HG02759 (cell line): ENCODE measurements at regions not wholly inside any gene's neighbourhood (a gene's known extent, or its start where the extent isn't known, plus 50 kb on each side); places are given as distances from the start of the nearest gene placed in this dataset.
A peak's percentile ranks its signal among the peaks of the same experiment; 100 is the strongest.

ENCODE experiments used
- ATAC-seq: cut with Tn5 transposase; IDR thresholded peaks from one replicate; pipeline ENCODE4 v1.9.1; 2021; ENCODE audit warnings: mild to moderate bottlenecking, moderate library complexity; ENCODE audit not compliant: unreplicated experiment

GRCh38 chr11:15615398-15616096 lies 500.8 kb downstream of the INSC start:
- no peak for ATAC-seq

GRCh38 chr11:15616130-15617105 lies 501.7 kb downstream of the INSC start:
- no peak for ATAC-seq

- no peak for ATAC-seq
Observed at GRCh38 chr11:15617126-15617525, 502.4 kb downstream of the INSC start.

- ATAC-seq: no peak
Observed at GRCh38 chr11:15618583-15619032, 503.9 kb downstream of the INSC start.

GRCh38 chr11:15621565-15621964 lies 506.8 kb downstream of the INSC start:
- ATAC-seq: no peak

GRCh38 chr11:15622231-15622890 lies 507.6 kb downstream of the INSC start:
- no peak for ATAC-seq

GRCh38 chr11:15624701-15625100 lies 510.0 kb downstream of the INSC start:
- ATAC-seq: no peak

- no peak for ATAC-seq
Observed at GRCh38 chr11:15625691-15626090, 511.0 kb downstream of the INSC start.

- ATAC-seq: no peak
Observed at GRCh38 chr11:15627560-15627959, 512.8 kb downstream of the INSC start.

- ATAC-seq: no peak
Observed at GRCh38 chr11:15629690-15630321, 515.1 kb downstream of the INSC start.

GRCh38 chr11:15630896-15631295 lies 516.2 kb downstream of the INSC start:
- ATAC-seq: no peak

GRCh38 chr11:15635521-15635920 lies 520.8 kb downstream of the INSC start:
- ATAC-seq: no peak

- no peak for ATAC-seq
Observed at GRCh38 chr11:15636521-15637089, 521.9 kb downstream of the INSC start.

- ATAC-seq: no peak
Observed at GRCh38 chr11:15638386-15638787, 523.7 kb downstream of the INSC start.

- ATAC-seq: no peak
Observed at GRCh38 chr11:15640318-15640717, 525.6 kb downstream of the INSC start.

- ATAC-seq: no peak
Observed at GRCh38 chr11:15641271-15642045, 526.7 kb downstream of the INSC start.

- ATAC-seq: no peak
Observed at GRCh38 chr11:15645201-15645600, 530.5 kb downstream of the INSC start.

- peak; percentile 14 for ATAC-seq
Observed at GRCh38 chr11:15649371-15650104, 534.8 kb downstream of the INSC start.
